ENCODE measurements at regions not wholly inside any gene's neighbourhood (a gene's known extent, or its start where the extent isn't known, plus 50 kb on each side); places are given as distances from the start of the nearest gene placed in this dataset.

DNA sequence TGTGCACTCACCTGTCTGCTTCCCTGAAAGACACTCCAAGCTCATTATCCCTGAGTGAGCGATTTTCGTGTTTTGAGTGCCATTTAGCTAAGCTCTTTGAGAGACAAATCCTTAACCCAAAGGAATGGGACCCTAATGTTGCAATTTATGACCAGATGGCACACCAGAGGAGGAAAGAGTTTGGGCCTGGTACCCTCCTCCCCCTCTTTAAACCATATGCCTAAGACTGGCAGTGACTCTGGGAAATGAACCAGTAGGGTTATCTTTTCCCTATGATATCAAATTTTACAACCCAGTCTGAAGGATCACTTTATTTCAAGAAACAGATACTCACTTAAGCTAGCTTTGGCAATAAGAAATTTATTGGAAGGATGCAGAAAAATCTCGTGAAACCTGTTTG, 550.4 kb downstream of the TOX3 start:
- Histone ChIP-seq H2AK5ac (ENCODE audit: low read depth, low read length) (no peak overlapping the region), H2AFZ (replicated peaks; ENCODE audit: low read length, poor library complexity) (no peak overlapping the region), H4K91ac (ENCODE audit: insufficient read depth, low read depth, low read length) (no peak overlapping the region), H3K18ac (ENCODE audit: low read depth, low read length) (no peak overlapping the region), H2BK120ac (ENCODE audit: low read depth, low read length) (no peak overlapping the region), H3K4me3 (ENCODE audit: insufficient read depth, low read depth, low read length) (no peak overlapping the region), H4K20me1 (ENCODE audit: insufficient read depth, low read length) (no peaks in the 10 kb centered on the region), H4K5ac (ENCODE audit: low read depth, low read length) (no peak overlapping the region), H2AK9ac (replicated peaks; ENCODE audit: low read depth, low read length, poor library complexity) (no peak overlapping the region), H2BK20ac (ENCODE audit: low read depth, low read length) (no peak overlapping the region), H2BK5ac (ENCODE audit: low read depth, low read length, poor library complexity, severe bottlenecking) (no peak overlapping the region), H4K8ac (ENCODE audit: low read depth in 2 of 2, low read length in 2 of 2) (no peak overlapping the region), H3K79me1 (ENCODE audit: low read depth in 1 of 2, low read length in 2 of 2) (no peaks in the 10 kb centered on the region), H3K27me3 (ENCODE audit: control insufficient read depth, insufficient read depth, low read length) (no peaks in the 10 kb centered on the region), H3K9me1 (ENCODE audit: insufficient read depth, low read length) (no peaks in the 10 kb centered on the region), H3K9ac (ENCODE audit: low read depth, low read length) (no peak overlapping the region), H3K4me1 (ENCODE audit: control insufficient read depth, insufficient read depth, low read length) (no peaks in the 10 kb centered on the region), H3K4ac (ENCODE audit: low read depth, low read length) (no peak overlapping the region), H3K14ac (replicated peaks; ENCODE audit: low read depth, low read length) (no peak overlapping the region), H3K9me3 (ENCODE audit: control insufficient read depth, insufficient read depth, low read length) (no peaks in the 10 kb centered on the region), H3K27ac (ENCODE audit: insufficient read depth, low read length) (no peak overlapping the region), H3K4me2 (ENCODE audit: low read depth, low read length) (no peak overlapping the region), H3K36me3 (ENCODE audit: control insufficient read depth, insufficient read depth, low read length) (no peaks in the 10 kb centered on the region), H3K23ac (ENCODE audit: low read depth, low read length) (no peak overlapping the region), H2BK15ac (ENCODE audit: low read depth, low read length) (no peak overlapping the region), H3K56ac (ENCODE audit: extremely low read depth, insufficient read depth, low read length) (no peak overlapping the region)
- dilution Hi-C loops (cut with HindIII; ENCODE audit: low sequenced_read_pairs, unreplicated experiment) (no loop called here), intact Hi-C loops (cut with micrococcal nuclease) (no loop called here), in situ Hi-C loops (cut with MboI; ENCODE audit: low sequenced_read_pairs) (loop anchor here (25.0 kb wide), 1 partner anchor 1184 kb away; no protein-coding TSS in a partner anchor)
- DNase-seq (no peak), ATAC-seq (ENCODE audit: low read depth) (no peak)
- TF ChIP-seq SMC3 (IDR thresholded peaks at IDR 0.05; ENCODE audit: low read depth, low read length) (no peak), BHLHE40 (IDR thresholded peaks at IDR 0.05; ENCODE audit: low read depth, low read length) (no peak), MXI1 (IDR thresholded peaks at IDR 0.05; ENCODE audit: borderline replicate concordance, low read depth, low read length) (no peak), RCOR1 (IDR thresholded peaks at IDR 0.05; ENCODE audit: insufficient replicate concordance, low read length) (no peak)
- TF ChIP-seq, protein P1, sequence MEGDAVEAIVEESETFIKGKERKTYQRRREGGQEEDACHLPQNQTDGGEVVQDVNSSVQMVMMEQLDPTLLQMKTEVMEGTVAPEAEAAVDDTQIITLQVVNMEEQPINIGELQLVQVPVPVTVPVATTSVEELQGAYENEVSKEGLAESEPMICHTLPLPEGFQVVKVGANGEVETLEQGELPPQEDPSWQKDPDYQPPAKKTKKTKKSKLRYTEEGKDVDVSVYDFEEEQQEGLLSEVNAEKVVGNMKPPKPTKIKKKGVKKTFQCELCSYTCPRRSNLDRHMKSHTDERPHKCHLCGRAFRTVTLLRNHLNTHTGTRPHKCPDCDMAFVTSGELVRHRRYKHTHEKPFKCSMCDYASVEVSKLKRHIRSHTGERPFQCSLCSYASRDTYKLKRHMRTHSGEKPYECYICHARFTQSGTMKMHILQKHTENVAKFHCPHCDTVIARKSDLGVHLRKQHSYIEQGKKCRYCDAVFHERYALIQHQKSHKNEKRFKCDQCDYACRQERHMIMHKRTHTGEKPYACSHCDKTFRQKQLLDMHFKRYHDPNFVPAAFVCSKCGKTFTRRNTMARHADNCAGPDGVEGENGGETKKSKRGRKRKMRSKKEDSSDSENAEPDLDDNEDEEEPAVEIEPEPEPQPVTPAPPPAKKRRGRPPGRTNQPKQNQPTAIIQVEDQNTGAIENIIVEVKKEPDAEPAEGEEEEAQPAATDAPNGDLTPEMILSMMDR (conservative IDR thresholded peaks at IDR 0.05; ENCODE audit: low read depth, low read length) = no peak
- CTCF ChIA-PET = interaction anchor here (0.9 kb wide), 1 partner anchor 178 kb away, joined by 3 read pairs; no protein-coding TSS in a partner anchor
- BruUV-seq (replicated peaks) = no TSS peak
- POLR2A ChIA-PET (ENCODE audit: unreplicated experiment) = no interaction called here
- 0% methylated on average over 1 of the region's 3 CpGs; no CpG with 5 or more reads in 1 of the 2 experiments for WGBS, 2 experiments (ENCODE audit: extremely low coverage in 2 of 2, insufficient read length in 1 of 2)

Data from IMR-90 (cell line).